Muscle of leg (tissue), 3 donors: ENCODE measurements at regions not wholly inside any gene's neighbourhood (a gene's known extent, or its start where the extent isn't known, plus 50 kb on each side); places are given as distances from the start of the nearest gene placed in this dataset.

Experiments
- DNase-seq: peaks from one replicate; pipeline ENCODE4 v3.0.0; 2013
- H3K27ac ChIP-seq: one replicate; pipeline ENCODE4 v1.5.1; 2013; ENCODE audit warnings: mild to moderate bottlenecking, low read length, control low read depth
- H3K27me3 ChIP-seq: one replicate; pipeline ENCODE4 v1.6.1; 2013; ENCODE audit warnings: low read length; ENCODE audit not compliant: control insufficient read depth, insufficient read depth
- H3K36me3 ChIP-seq: one replicate; pipeline ENCODE4 v1.6.1; 2013; ENCODE audit warnings: low read length; ENCODE audit not compliant: control insufficient read depth, insufficient read depth
- H3K4me1 ChIP-seq: one replicate; pipeline ENCODE4 v1.6.1; 2013; ENCODE audit warnings: low read length; ENCODE audit not compliant: control insufficient read depth, insufficient read depth
- H3K4me3 ChIP-seq: one replicate; pipeline ENCODE4 v1.5.1; 2013; ENCODE audit warnings: low read length, control low read depth
- H3K9me3 ChIP-seq: replicated peaks from 2 replicates; pipeline ENCODE4 v1.6.1; 2013; ENCODE audit warnings: low read depth, low read length; ENCODE audit not compliant: control insufficient read depth
- WGBS: methylation state at CpG from one replicate; pipeline ENCODE4 v1.1.5; 2013; ENCODE audit warnings: missing lambda C conversion rate; ENCODE audit not compliant: insufficient coverage; 5-methylcytosine and 5-hydroxymethylcytosine counted together

DNA sequence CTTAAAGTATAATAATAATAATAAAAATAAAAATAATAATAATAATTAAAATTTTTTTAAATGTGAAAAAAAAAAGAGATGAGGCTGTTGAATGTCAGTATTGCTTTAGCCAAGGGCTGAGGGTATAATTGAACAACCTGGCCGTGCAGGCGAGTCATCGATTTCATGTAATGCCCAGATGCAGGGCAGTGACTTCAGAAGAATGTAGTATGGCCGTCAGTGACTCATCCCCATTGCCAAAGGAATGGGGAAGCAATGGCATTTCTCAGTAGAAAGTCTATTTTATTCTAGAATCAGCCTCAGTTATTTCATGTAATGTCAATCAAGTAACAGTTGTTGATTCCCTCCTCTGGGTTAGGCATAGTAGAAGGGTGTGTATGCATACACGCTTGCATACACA is 516.4 kb downstream of the GLRX3 start:
- Histone ChIP-seq H3K27ac (no peak overlapping the region), H3K4me3 (no peak overlapping the region), H3K9me3 (no peaks in the 10 kb centered on the region), H3K27me3 (no peaks in the 10 kb centered on the region), H3K36me3 (no peaks in the 10 kb centered on the region), H3K4me1 (no peaks in the 10 kb centered on the region)
- DNase-seq: no peak
- WGBS: 89% methylated on average over 4 of the region's 5 CpGs

- no peak for DNase-seq
- Histone ChIP-seq H3K27me3 (peaks cover under 1% of the 10 kb centered on the region), H3K36me3 (no peaks in the 10 kb centered on the region), H3K27ac (no peak overlapping the region), H3K9me3 (no peaks in the 10 kb centered on the region), H3K4me1 (no peaks in the 10 kb centered on the region), H3K4me3 (no peak overlapping the region)
- 81% methylated on average over 14 of the region's 14 CpGs for WGBS
Observed at GRCh38 chr10:130652964-130653578, 516.9 kb downstream of the GLRX3 start.

DNA sequence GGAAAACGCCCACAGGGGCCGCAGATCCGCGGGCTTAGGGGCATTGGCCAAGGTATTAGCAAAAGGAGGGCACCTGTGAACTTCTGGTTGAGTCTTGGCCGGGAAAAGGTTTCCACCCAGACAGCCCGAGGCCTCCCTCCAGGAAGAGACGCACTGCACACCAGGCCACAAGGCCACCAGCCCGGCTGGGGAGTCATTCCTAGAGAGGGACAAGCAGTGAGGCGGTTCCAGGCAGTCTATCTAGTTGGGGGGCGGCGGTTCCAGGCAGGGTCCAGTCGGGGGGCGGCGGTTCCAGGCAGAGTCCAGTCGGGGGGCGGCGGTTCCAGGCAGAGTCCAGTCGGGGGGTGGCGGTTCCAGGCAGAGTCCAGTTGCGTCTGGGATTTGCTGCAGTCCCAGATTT is 518.5 kb downstream of the GLRX3 start:
- no peaks in the 10 kb centered on the region for H3K36me3 ChIP-seq
- H3K4me3 ChIP-seq: no peak overlapping the region
- no peaks in the 10 kb centered on the region for H3K9me3 ChIP-seq
- peaks cover 3% of the 10 kb centered on the region for H3K27me3 ChIP-seq
- no peak overlapping the region for H3K27ac ChIP-seq
- 86% methylated on average over 20 of the region's 20 CpGs for WGBS
- DNase-seq: no peak
- H3K4me1 ChIP-seq: no peaks in the 10 kb centered on the region

DNA sequence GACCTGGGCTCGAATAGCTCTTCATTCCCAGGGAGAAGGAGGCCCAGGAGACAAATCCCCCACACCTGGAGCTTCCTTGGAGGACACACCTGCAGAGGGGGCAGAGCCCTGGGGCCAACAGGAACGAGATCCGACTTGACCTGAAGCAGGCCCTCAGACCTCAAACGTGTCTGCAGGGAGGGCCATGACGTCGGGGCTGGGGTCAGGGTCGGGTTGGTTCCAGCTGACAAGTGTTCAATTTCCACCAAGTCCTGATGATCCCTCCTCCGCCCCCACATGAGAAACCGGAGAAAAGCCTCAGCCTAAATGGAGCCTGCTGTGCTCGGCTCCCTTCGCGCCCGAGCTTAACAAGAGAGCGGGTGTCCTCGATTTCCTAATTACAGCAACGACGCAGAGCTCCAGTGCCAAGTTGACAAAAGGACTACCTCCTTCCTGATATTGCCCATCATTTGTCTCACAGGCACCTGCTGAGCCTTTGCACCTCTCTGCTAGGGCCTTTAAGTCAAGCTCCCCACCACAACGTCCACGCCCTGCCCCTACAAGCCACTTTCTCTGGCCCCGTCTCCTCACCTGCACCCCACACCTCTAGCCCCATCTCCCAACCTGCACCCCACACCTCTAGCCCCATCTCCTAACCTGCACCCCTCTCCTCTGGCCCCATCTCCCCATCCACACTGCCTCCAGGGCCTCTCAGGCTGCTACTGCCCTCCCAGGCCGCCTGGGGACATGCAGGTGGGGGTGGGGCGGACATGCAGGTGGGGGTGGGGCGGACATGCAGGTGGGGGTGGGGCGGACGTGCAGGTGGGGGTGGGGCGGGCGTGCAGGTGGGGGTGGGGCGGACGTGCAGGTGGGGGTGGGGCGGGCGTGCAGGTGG is 519.4 kb downstream of the GLRX3 start:
- WGBS: 59% methylated on average over 20 of the region's 31 CpGs
- Histone ChIP-seq H3K36me3 (no peaks in the 10 kb centered on the region), H3K4me1 (no peaks in the 10 kb centered on the region), H3K27me3 (peaks cover 3% of the 10 kb centered on the region), H3K27ac (no peak overlapping the region), H3K4me3 (no peak overlapping the region), H3K9me3 (no peaks in the 10 kb centered on the region)
- no peak for DNase-seq

DNA sequence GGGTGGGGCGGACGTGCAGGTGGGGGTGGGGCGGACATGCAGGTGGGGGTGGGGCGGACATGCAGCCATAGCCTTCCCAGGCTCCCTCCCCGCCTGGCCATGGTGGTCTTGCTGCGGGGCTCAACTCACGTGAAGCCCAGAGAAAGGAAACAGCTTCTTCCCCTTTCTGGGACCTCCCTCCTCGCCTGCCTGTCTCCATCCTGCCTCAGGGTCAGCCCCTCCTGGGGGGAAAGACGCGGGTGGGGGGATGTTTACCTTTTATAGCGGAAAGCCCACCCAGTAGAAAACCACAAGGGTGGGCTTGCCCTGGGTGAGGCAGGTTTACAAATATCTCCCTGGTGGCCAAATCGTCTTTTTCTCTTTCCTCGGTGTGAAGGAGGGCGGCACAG is 520.0 kb downstream of the GLRX3 start:
- H3K27me3 ChIP-seq: peaks cover 3% of the 10 kb centered on the region
- no peak overlapping the region for H3K27ac ChIP-seq
- no CpG with 5 or more reads among the region's 14 CpGs for WGBS
- H3K4me3 ChIP-seq: no peak overlapping the region
- H3K9me3 ChIP-seq: no peaks in the 10 kb centered on the region
- H3K36me3 ChIP-seq: no peaks in the 10 kb centered on the region
- H3K4me1 ChIP-seq: no peaks in the 10 kb centered on the region
- no peak for DNase-seq

GRCh38 chr10:130656582-130657133 is 520.5 kb downstream of the GLRX3 start:
- no peaks in the 10 kb centered on the region for H3K36me3 ChIP-seq
- no peak overlapping the region for H3K27ac ChIP-seq
- peaks cover 3% of the 10 kb centered on the region for H3K27me3 ChIP-seq
- no peak overlapping the region for H3K4me3 ChIP-seq
- H3K4me1 ChIP-seq: no peaks in the 10 kb centered on the region
- no peak for DNase-seq
- 78% methylated on average over 14 of the region's 15 CpGs for WGBS
- no peaks in the 10 kb centered on the region for H3K9me3 ChIP-seq

DNA sequence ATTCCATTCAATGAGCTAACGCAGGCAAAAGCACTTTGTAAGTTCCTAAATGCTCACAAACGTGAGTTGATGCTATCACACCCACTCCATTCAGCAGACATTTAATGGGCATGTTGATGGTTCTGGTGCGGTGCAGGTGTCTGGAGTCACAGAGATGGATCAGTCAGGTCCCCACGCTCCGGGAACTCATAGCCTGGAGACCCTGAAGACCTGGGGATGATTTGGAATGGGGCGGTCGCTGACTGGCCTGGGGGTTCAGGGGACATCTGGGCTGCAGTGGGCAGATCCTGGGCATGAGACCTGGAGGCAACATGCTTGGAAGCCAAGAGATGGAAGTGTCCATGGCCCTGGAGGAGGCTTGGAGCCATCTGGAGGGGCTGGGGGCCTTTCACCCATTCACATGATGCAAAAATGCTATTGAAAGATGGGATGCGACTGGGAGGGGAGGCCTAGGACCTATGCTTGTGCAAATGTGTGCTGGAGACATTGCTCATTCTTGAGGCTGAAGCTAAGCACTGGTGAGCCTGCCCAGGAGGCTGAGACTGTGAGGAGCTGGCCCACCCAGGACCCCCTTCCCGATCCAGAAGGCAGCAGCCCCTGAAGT is 522.6 kb downstream of the GLRX3 start:
- Histone ChIP-seq H3K27ac (no peak overlapping the region), H3K4me3 (no peak overlapping the region), H3K27me3 (peaks cover 3% of the 10 kb centered on the region), H3K9me3 (no peaks in the 10 kb centered on the region), H3K4me1 (no peaks in the 10 kb centered on the region), H3K36me3 (no peaks in the 10 kb centered on the region)
- 92% methylated on average over 6 of the region's 9 CpGs for WGBS
- no peak for DNase-seq

DNA sequence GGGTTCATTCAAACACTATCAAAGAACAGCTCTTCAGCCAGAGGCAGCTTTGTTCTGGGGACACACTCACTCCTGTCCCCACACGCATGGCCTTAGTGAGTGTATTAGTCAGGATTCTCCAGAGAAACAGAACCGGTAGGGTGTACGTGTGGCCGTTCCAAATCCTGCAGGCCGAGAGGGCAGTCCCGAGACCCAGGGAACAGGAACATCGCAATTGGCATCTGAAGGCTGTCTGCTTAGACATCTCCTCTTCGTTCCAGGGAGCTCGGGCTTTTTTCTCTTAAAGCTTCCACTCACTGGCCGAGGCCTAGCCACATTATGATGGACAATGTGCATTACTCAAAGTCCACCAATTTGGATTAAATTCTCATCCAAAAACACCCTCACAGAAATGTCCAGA is 523.3 kb downstream of the GLRX3 start:
- no peak for DNase-seq
- Histone ChIP-seq H3K27ac (no peak overlapping the region), H3K36me3 (no peaks in the 10 kb centered on the region), H3K4me3 (no peak overlapping the region), H3K27me3 (peaks cover 3% of the 10 kb centered on the region), H3K4me1 (no peaks in the 10 kb centered on the region), H3K9me3 (no peaks in the 10 kb centered on the region)
- 87% methylated on average over 6 of the region's 10 CpGs for WGBS

- WGBS: 94% methylated on average over 2 of the region's 3 CpGs
- Histone ChIP-seq H3K9me3 (no peaks in the 10 kb centered on the region), H3K27ac (no peak overlapping the region), H3K4me1 (no peaks in the 10 kb centered on the region), H3K27me3 (peaks cover 3% of the 10 kb centered on the region), H3K4me3 (no peak overlapping the region), H3K36me3 (no peaks in the 10 kb centered on the region)
- DNase-seq: no peak
Observed at GRCh38 chr10:130660266-130660665, 524.1 kb downstream of the GLRX3 start.

GRCh38 chr10:130661419-130661818 is 525.2 kb downstream of the GLRX3 start:
- no peak overlapping the region for H3K4me3 ChIP-seq
- H3K27ac ChIP-seq: no peak overlapping the region
- no peaks in the 10 kb centered on the region for H3K36me3 ChIP-seq
- H3K9me3 ChIP-seq: no peaks in the 10 kb centered on the region
- H3K4me1 ChIP-seq: no peaks in the 10 kb centered on the region
- no peak for DNase-seq
- peaks cover 3% of the 10 kb centered on the region for H3K27me3 ChIP-seq
- 88% methylated on average over 7 of the region's 7 CpGs for WGBS
